Endodermal cell (in vitro differentiated cells): ENCODE measurements at regions not wholly inside any gene's neighbourhood (a gene's known extent, or its start where the extent isn't known, plus 50 kb on each side); places are given as distances from the start of the nearest gene placed in this dataset.
"Not testable (repeated sequence)": the region's sequence is repeated elsewhere in the genome, so short reads cannot be mapped to it uniquely, and the experiment has no call there.

Experiments
- DNase-seq: peaks from one replicate; pipeline ENCODE4 v3.0.0-alpha.2; 2017
- H3K27ac ChIP-seq: 2 replicates; pipeline ENCODE4 v1.5.1; 2013; ENCODE audit warnings: mild to moderate bottlenecking, low read depth, low read length, moderate library complexity
- H3K27me3 ChIP-seq: 2 replicates; pipeline ENCODE4 v1.6.1; 2013; ENCODE audit warnings: mild to moderate bottlenecking, low read length, moderate library complexity; ENCODE audit not compliant: insufficient read depth, control insufficient read depth, poor library complexity, severe bottlenecking
- H3K36me3 ChIP-seq: 2 replicates; pipeline ENCODE4 v1.7.0; 2013; ENCODE audit warnings: mild to moderate bottlenecking, low read length, moderate library complexity; ENCODE audit not compliant: control insufficient read depth, insufficient read depth
- H3K4me1 ChIP-seq: one replicate; pipeline ENCODE4 v1.7.0; 2013; ENCODE audit warnings: low read length; ENCODE audit not compliant: control insufficient read depth, insufficient read depth
- H3K4me3 ChIP-seq: 2 replicates; pipeline ENCODE4 v1.5.1; 2013; ENCODE audit warnings: mild to moderate bottlenecking, low read length, moderate library complexity
- H3K9ac ChIP-seq: 2 replicates; pipeline ENCODE4 v1.6.1; 2013; ENCODE audit warnings: mild to moderate bottlenecking, low read length, moderate library complexity; ENCODE audit not compliant: poor library complexity, severe bottlenecking; ENCODE audit errors: extremely low read depth
- H3K9me3 ChIP-seq: 2 replicates; pipeline ENCODE4 v1.6.1; 2013; ENCODE audit warnings: mild to moderate bottlenecking, low read length, moderate library complexity; ENCODE audit not compliant: control insufficient read depth
- H3K27ac Mint-ChIP-seq: 2 replicates; pipeline ENCODE4 v1.8.0; 2020; ENCODE audit warnings: mixed read lengths
- H3K27me3 Mint-ChIP-seq: 2 replicates; pipeline ENCODE4 v1.8.0; 2021; ENCODE audit warnings: mild to moderate bottlenecking, mixed read lengths; ENCODE audit not compliant: insufficient read depth
- H3K36me3 Mint-ChIP-seq: 2 replicates; pipeline ENCODE4 v1.8.0; 2020; ENCODE audit warnings: low read depth, mixed read lengths
- H3K4me1 Mint-ChIP-seq: 2 replicates; pipeline ENCODE4 v1.8.0; 2020; ENCODE audit warnings: mixed read lengths
- H3K4me3 Mint-ChIP-seq: 2 replicates; pipeline ENCODE4 v1.8.0; 2020; ENCODE audit warnings: mild to moderate bottlenecking, moderate library complexity, mixed read lengths
- H3K9me3 Mint-ChIP-seq: 2 replicates; pipeline ENCODE4 v1.8.0; 2020; ENCODE audit warnings: mild to moderate bottlenecking, mixed read lengths
- CTCF ChIP-seq: fragments of 200-600 bp; sonication (generic); conservative IDR thresholded peaks from 2 replicates; pipeline ENCODE4 v1.5.0; 2021; ENCODE audit warnings: antibody characterized with exemption, mild to moderate bottlenecking
- WGBS, 2 experiments: methylation state at CpG; one replicate each; pipeline versions ENCODE4 v1.1.5 to v1.1.7; 2013; ENCODE audit warnings: missing lambda C conversion rate in 2 of 2, mixed read lengths in 1 of 2; ENCODE audit not compliant: insufficient coverage in 1 of 2, insufficient read length in 1 of 2; 5-methylcytosine and 5-hydroxymethylcytosine counted together

DNA sequence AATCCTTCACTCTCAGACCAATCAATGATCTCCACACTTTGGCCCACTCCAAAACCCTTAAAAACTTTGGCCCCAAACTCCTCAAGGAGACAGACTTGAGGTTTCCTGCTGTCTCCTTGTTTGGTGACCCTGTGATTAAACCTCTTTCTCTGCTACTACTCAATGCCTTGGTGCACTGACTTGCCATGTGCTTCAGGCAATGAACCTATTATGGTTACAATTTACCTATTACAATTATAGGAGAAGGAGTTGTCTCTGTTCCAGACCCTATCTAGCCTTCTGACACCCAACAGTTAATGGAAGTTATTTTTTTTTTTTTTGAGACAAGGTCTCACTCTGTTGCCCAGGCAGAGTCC, 263.1 kb downstream of the STIM2 start:
- peaks cover 6% of the 10 kb centered on the region for H3K9me3 ChIP-seq
- H3K4me3 Mint-ChIP-seq, result no peak overlapping the region
- peak overlapping the region; percentile 89 for H3K27ac ChIP-seq
- H3K4me1 Mint-ChIP-seq, result peaks cover 42% of the 10 kb centered on the region
- no peaks in the 10 kb centered on the region for H3K36me3 ChIP-seq
- no peaks in the 10 kb centered on the region for H3K36me3 Mint-ChIP-seq
- H3K27ac Mint-ChIP-seq, result peak overlapping the region; percentile 80
- peaks cover 22% of the 10 kb centered on the region for H3K4me1 ChIP-seq
- DNase-seq, result peak; percentile 66
- H3K9ac ChIP-seq, result no peak overlapping the region
- TF ChIP-seq CTCF, result no peak
- no peaks in the 10 kb centered on the region for H3K27me3 ChIP-seq
- peak overlapping the region; percentile 0 for H3K4me3 ChIP-seq
- H3K9me3 Mint-ChIP-seq, result no peaks in the 10 kb centered on the region
- peaks cover 8% of the 10 kb centered on the region for H3K27me3 Mint-ChIP-seq

GRCh38 chr4:27126895-27127294, 266.3 kb downstream of the STIM2 start:
- not testable (repeated sequence) for H3K27ac ChIP-seq, H3K4me3 Mint-ChIP-seq, H3K9me3 ChIP-seq, H3K9me3 Mint-ChIP-seq, H3K27me3 Mint-ChIP-seq, H3K36me3 ChIP-seq, H3K27me3 ChIP-seq, H3K36me3 Mint-ChIP-seq, H3K9ac ChIP-seq, H3K4me3 ChIP-seq
- H3K4me1 Mint-ChIP-seq, result peaks cover 38% of the 10 kb centered on the region
- peaks cover 20% of the 10 kb centered on the region for H3K4me1 ChIP-seq
- WGBS, 2 experiments, result 67 to 69% methylated on average over 1 to 4 of the region's 4 CpGs
- H3K27ac Mint-ChIP-seq, result peak overlapping the region; percentile 58
- peak; percentile 79 for DNase-seq

DNA sequence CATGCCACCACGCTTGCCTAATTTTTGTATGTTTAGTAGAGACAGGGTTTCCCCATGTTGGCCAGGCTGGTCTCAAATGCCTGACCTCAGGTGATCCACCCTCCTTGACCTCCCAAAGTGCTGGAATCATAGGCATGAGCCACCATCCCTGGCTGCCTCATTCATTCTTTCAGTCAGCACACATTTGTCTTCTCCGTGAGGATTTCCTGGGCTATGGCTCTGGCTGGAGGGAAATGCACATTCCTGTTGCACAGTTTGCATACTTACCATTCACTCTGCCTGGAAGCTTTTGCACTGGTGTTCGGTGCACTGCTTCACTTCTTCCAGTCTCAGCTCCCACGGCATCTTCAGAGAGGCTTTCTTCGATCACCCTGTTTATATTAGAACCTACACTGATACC, 267.8 kb downstream of the STIM2 start:
- Histone ChIP-seq H3K4me3 (no peak overlapping the region), H3K36me3 (no peaks in the 10 kb centered on the region), H3K27me3 (no peaks in the 10 kb centered on the region), H3K27ac (no peak overlapping the region), H3K9ac (no peak overlapping the region), H3K9me3 (peaks cover 4% of the 10 kb centered on the region), H3K4me1 (peaks cover 6% of the 10 kb centered on the region)
- peaks cover 10% of the 10 kb centered on the region for H3K27me3 Mint-ChIP-seq
- WGBS, 2 experiments, result 92 to 98% methylated on average over 5 of the region's 5 CpGs
- H3K4me1 Mint-ChIP-seq, result peaks cover 23% of the 10 kb centered on the region
- TF ChIP-seq CTCF, result no peak
- no peak overlapping the region for H3K4me3 Mint-ChIP-seq
- DNase-seq, result peak; percentile 17
- H3K27ac Mint-ChIP-seq, result no peak overlapping the region
- H3K36me3 Mint-ChIP-seq, result no peaks in the 10 kb centered on the region
- H3K9me3 Mint-ChIP-seq, result no peaks in the 10 kb centered on the region

- DNase-seq, result peak; percentile 48
- no peaks in the 10 kb centered on the region for H3K27me3 ChIP-seq
- peaks cover 18% of the 10 kb centered on the region for H3K4me1 Mint-ChIP-seq
- H3K9ac ChIP-seq, result no peak overlapping the region
- H3K4me1 ChIP-seq, result peaks cover 5% of the 10 kb centered on the region
- H3K27ac ChIP-seq, result peak overlapping the region; percentile 47
- H3K36me3 Mint-ChIP-seq, result peaks cover 3% of the 10 kb centered on the region
- H3K27me3 Mint-ChIP-seq, result peaks cover 10% of the 10 kb centered on the region
- H3K36me3 ChIP-seq, result no peaks in the 10 kb centered on the region
- peaks cover 17% of the 10 kb centered on the region for H3K9me3 ChIP-seq
- no peak for TF ChIP-seq CTCF
- H3K4me3 ChIP-seq, result no peak overlapping the region
- H3K4me3 Mint-ChIP-seq, result no peak overlapping the region
- H3K27ac Mint-ChIP-seq, result no peak overlapping the region
- 65 to 82% methylated on average over 6 to 7 of the region's 7 CpGs for WGBS, 2 experiments
- H3K9me3 Mint-ChIP-seq, result peaks cover 7% of the 10 kb centered on the region
Measured at GRCh38 chr4:27129871-27130366, 269.3 kb downstream of the STIM2 start.
